ENCODE measurements at regions not wholly inside any gene's neighbourhood (a gene's known extent, or its start where the extent isn't known, plus 50 kb on each side); places are given as distances from the start of the nearest gene placed in this dataset.

DNA sequence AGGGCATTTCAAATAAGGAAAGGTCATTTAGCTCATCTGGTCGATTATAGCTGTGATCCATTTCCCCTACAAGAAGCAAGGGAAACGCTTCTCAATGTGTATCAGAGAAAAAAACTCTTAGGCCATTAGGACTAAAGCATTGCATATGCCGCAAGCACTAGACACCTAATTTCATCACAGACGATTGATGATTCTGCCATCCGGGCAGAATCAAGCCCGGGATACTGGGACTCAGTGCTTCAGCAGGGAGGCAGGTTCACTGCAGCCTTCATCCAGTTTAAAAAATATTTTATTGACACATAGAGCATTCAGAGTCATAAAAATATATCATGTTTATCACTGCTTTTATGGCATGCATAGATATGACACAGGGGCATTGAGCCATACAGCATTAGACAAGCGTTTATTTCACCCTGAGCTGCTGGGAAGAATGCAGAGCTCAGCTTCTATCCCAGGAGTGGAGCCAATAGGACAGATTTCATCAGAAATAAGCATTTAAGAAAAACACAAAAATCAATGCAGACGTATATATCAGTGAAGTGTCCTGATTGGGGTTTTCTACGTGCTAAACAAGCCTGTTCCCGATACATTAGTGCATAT, 806.9 kb downstream of the GALC start:
- TF ChIP-seq, protein P1, sequence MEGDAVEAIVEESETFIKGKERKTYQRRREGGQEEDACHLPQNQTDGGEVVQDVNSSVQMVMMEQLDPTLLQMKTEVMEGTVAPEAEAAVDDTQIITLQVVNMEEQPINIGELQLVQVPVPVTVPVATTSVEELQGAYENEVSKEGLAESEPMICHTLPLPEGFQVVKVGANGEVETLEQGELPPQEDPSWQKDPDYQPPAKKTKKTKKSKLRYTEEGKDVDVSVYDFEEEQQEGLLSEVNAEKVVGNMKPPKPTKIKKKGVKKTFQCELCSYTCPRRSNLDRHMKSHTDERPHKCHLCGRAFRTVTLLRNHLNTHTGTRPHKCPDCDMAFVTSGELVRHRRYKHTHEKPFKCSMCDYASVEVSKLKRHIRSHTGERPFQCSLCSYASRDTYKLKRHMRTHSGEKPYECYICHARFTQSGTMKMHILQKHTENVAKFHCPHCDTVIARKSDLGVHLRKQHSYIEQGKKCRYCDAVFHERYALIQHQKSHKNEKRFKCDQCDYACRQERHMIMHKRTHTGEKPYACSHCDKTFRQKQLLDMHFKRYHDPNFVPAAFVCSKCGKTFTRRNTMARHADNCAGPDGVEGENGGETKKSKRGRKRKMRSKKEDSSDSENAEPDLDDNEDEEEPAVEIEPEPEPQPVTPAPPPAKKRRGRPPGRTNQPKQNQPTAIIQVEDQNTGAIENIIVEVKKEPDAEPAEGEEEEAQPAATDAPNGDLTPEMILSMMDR (conservative IDR thresholded peaks at IDR 0.05; ENCODE audit: low read depth, low read length), result no peak
- no peak for TF ChIP-seq EZH2 (IDR thresholded peaks at IDR 0.05; ENCODE audit: borderline replicate concordance, low read depth, low read length, poor library complexity, severe bottlenecking)
